Activated naive CD4-positive, alpha-beta T cell treated with anti-CD3 and anti-CD28 coated beads, Interleukin-2, amount 50 U/mL, for 24 hours (primary cell): ENCODE measurements at regions not wholly inside any gene's neighbourhood (a gene's known extent, or its start where the extent isn't known, plus 50 kb on each side); places are given as distances from the start of the nearest gene placed in this dataset.

ENCODE experiments used
- H3K27ac Mint-ChIP-seq: one replicate; pipeline ENCODE4 v1.8.0; 2021; ENCODE audit warnings: mild to moderate bottlenecking, mixed read lengths
- H3K27me3 Mint-ChIP-seq: one replicate; pipeline ENCODE4 v1.8.0; 2021; ENCODE audit warnings: mixed read lengths
- H3K36me3 Mint-ChIP-seq: one replicate; pipeline ENCODE4 v1.8.0; 2021; ENCODE audit warnings: mixed read lengths
- H3K4me1 Mint-ChIP-seq: one replicate; pipeline ENCODE4 v1.8.0; 2021; ENCODE audit warnings: mixed read lengths
- H3K4me3 Mint-ChIP-seq: one replicate; pipeline ENCODE4 v1.8.0; 2021; ENCODE audit warnings: mild to moderate bottlenecking, mixed read lengths
- H3K9me3 Mint-ChIP-seq: one replicate; pipeline ENCODE4 v1.8.0; 2021; ENCODE audit warnings: mixed read lengths

DNA sequence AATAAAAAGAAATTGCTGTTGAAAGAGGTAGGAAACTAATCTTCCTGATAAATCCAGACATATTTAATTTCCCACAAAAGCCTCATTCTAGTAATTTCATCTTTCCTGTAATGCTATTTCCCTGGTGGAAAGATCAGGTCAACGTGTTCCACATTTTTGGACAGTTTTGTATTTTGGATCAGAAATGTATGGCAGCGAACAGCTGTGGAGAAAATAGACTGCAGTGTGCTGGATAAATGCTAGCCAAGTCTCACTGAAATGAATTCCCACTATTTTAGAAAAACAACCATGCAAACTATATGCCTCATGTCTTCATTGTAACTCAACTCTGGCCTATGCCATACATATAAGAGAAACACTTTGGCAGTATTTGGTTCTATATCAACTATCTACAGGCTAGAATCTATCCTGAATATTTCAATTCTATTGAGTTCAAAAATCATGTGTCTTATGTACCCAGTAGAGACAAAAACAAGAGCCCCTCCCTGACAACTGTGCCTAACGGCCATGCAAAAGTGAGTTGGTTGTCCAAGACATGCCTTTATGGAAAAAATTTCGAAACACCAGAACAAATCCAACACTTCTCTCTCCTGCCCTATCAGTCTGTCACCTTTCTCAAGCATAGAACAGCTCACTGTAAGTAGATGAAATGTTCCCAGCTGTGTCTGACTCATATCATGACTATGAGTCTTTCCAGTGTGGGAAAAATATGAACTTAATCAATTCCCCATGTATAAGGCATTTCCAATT lies 191.3 kb upstream of the NREP start:
- Mint-ChIP-seq H3K9me3 (no peaks in the 10 kb centered on the region), H3K36me3 (no peaks in the 10 kb centered on the region), H3K27ac (no peak overlapping the region), H3K27me3 (peaks cover 6% of the 10 kb centered on the region), H3K4me3 (no peak overlapping the region), H3K4me1 (no peaks in the 10 kb centered on the region)

DNA sequence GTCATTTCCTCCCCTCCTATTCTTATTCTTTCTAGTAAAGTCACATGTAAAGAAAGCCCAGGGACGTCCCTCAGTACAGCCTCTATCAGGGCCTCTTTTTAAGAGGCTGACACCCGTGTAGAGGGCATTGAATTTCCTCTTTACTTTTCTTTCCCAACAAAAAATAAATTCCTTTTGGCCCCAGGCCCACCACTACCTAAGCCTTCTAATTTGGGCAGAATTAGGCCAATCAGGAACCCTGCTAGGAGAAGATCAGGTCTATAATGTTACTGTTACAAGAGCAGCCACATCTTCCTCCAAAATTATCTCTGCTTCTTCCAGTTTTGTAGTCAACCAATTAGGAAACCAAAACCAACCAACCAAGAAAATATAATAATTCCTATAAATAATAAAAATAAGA lies 189.6 kb upstream of the NREP start:
- Mint-ChIP-seq H3K36me3 (no peaks in the 10 kb centered on the region), H3K27ac (no peak overlapping the region), H3K27me3 (peaks cover 4% of the 10 kb centered on the region), H3K4me3 (no peak overlapping the region), H3K4me1 (no peaks in the 10 kb centered on the region), H3K9me3 (no peaks in the 10 kb centered on the region)

DNA sequence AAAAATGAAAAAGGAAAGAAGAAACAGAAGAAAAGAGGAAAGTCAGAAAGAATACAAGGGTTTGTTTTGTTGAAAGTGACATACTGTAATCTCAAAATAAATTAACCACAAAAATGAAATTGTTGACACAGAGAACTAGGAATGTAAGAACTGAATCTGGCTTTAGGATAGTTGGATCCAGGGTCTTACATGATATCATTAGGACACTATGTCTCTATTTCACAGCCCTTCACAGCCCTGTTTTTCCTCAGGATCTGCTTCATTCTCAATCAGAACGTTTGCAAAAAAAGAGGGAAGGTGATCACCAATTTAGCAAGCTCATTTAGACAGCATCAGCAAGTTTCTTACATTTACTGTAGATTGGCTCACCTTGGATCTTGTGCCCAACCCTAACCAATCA lies 188.5 kb upstream of the NREP start:
- H3K9me3 Mint-ChIP-seq, result no peaks in the 10 kb centered on the region
- peaks cover 4% of the 10 kb centered on the region for H3K27me3 Mint-ChIP-seq
- no peak overlapping the region for H3K4me3 Mint-ChIP-seq
- H3K4me1 Mint-ChIP-seq, result no peaks in the 10 kb centered on the region
- no peak overlapping the region for H3K27ac Mint-ChIP-seq
- no peaks in the 10 kb centered on the region for H3K36me3 Mint-ChIP-seq

DNA sequence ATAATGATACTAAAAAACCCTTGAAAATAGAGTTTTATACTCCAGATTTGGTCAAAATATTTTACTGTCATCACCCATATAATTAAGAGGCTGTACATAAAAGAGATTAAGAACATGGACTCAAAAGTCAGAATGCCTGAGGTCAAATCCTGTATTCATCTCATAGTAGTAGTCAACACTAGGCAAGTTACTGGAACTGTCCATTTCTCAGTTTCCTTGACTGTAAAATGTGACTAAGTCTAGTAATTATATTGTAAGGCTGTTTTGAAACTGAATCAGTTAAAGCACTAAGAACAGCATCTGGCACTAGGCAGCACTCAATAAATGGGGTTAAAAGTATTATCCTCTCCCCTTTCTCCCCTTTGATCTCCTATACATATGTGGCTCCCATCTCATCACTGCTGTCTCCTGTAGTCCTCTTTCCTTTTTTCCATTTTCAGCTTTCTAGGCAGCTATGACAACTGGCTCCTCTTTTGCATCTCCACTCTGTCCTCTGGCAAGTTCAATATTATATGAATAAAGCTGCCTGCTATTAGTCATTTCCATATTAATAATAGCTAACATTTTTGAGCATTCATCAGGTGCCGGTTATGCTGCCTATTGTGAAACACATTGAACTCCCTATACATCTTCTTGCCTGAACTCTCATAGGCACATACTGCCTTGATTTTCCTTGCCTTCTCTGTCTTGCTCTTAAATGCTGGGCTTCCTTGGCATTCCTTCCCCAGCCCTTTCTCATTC lies 185.8 kb upstream of the NREP start:
- Mint-ChIP-seq H3K4me1 (no peaks in the 10 kb centered on the region), H3K27me3 (peaks cover 3% of the 10 kb centered on the region), H3K36me3 (no peaks in the 10 kb centered on the region), H3K9me3 (no peaks in the 10 kb centered on the region), H3K27ac (no peak overlapping the region), H3K4me3 (no peak overlapping the region)

DNA sequence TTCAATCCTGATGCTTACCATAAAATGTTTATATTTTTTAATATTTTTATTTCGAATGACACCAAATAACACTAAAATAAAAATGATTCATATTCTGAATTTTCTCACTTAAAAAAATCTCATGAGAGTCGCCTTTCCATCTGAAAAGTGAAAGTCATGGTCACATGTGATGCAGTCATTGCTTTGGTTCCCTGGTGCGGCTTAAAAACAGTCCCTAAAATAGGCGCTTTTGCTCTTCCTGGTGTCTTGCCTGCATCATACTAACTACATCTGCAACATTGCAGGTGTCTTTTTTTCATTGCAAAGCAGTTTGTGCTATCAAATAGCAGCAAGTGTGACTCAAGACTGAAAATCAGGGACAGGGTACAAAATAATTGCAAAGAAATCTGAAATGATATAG lies 185.2 kb upstream of the NREP start:
- Mint-ChIP-seq H3K36me3 (no peaks in the 10 kb centered on the region), H3K4me3 (no peak overlapping the region), H3K27ac (no peak overlapping the region)

DNA sequence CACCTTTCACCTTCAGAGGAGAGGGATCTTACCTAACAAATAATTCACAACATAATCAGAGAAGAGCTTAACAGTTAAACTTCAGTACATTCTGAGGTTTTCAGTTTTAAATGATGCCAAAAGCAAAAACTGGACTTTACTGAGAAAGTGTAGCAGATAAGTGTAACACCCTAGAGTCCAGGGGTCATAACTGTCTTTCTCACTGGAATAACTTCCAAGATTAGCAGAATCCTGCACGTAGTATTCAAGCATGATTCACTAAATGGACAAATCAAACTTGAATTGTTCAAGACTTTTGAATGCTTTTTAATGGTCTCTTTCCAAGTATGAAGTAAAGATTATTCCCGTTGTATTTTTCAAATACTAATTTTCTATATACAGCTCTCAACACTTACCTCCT lies 180.1 kb upstream of the NREP start:
- Mint-ChIP-seq H3K4me1 (no peaks in the 10 kb centered on the region), H3K9me3 (no peaks in the 10 kb centered on the region), H3K36me3 (no peaks in the 10 kb centered on the region), H3K4me3 (no peak overlapping the region), H3K27me3 (peaks cover 4% of the 10 kb centered on the region), H3K27ac (no peak overlapping the region)

More for the DNA sequence above, 185.2 kb upstream of the NREP start:
- Mint-ChIP-seq H3K4me1 (no peaks in the 10 kb centered on the region), H3K9me3 (no peaks in the 10 kb centered on the region), H3K27me3 (peaks cover 3% of the 10 kb centered on the region)

DNA sequence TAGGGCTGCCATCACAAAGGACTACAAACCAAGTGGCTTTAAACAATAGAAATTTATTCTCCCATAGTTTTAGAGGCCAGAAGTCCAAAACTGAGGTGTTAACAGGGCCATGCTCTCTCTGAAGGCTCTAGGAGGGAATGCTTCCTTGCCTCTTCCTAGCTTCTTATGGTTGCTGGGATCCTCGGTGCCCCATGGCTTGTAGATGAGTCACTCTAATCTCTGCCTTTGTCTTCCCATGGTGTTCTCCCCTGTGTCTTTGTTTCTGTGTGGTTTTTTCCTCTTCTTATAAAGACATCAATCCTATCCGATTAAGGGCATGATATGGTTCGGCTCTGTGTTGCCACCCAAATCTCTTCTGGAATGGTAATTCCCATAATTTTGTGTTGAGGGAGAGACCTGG lies 178.8 kb upstream of the NREP start:
- H3K4me1 Mint-ChIP-seq, result no peaks in the 10 kb centered on the region
- no peaks in the 10 kb centered on the region for H3K9me3 Mint-ChIP-seq
- H3K4me3 Mint-ChIP-seq, result no peak overlapping the region
- H3K27me3 Mint-ChIP-seq, result peaks cover 4% of the 10 kb centered on the region
- H3K27ac Mint-ChIP-seq, result no peak overlapping the region
- no peaks in the 10 kb centered on the region for H3K36me3 Mint-ChIP-seq

DNA sequence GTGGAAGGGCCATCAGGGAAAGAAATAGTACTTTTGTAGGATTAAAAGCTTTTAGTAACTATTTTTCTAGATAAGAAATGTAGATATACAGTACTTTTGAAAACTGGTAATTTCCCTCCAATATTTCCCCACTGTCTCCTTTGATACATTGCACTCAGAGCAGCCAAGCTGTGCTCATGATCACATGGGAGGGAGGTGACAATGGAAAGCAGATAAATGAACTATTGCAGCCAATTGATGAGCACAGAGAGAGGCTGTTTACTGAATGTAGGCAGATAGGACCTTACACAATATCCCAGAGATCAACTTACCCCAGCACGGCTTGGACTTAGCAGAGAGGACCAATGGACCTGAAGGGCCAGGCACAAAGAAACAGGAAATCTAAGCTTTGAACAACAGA lies 178.0 kb upstream of the NREP start:
- Mint-ChIP-seq H3K9me3 (no peaks in the 10 kb centered on the region), H3K4me1 (no peaks in the 10 kb centered on the region), H3K27ac (no peak overlapping the region), H3K36me3 (no peaks in the 10 kb centered on the region), H3K27me3 (peaks cover 4% of the 10 kb centered on the region), H3K4me3 (no peak overlapping the region)

DNA sequence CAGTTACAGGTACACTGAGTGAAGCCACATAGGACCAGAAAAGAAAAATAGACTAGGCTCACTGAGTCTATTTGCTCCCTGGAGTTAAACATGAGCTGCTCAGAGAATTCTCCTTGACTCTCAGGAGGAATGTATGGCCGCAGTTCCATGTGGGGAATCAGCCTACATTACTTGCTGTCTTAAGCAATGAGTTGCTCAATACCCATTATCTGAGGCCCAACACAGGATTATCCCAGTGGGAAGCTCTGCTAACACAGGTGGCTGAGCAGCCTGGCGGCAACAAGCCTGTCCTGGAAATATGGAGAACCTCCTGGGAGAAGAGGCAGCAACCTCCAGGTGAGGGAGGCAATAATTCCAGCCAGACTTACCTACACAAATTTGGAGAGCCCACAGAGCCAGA lies 177.5 kb upstream of the NREP start:
- no peak overlapping the region for H3K4me3 Mint-ChIP-seq
- H3K27ac Mint-ChIP-seq, result no peak overlapping the region
- H3K36me3 Mint-ChIP-seq, result no peaks in the 10 kb centered on the region
- H3K27me3 Mint-ChIP-seq, result peaks cover 4% of the 10 kb centered on the region
- no peaks in the 10 kb centered on the region for H3K4me1 Mint-ChIP-seq
- H3K9me3 Mint-ChIP-seq, result no peaks in the 10 kb centered on the region

DNA sequence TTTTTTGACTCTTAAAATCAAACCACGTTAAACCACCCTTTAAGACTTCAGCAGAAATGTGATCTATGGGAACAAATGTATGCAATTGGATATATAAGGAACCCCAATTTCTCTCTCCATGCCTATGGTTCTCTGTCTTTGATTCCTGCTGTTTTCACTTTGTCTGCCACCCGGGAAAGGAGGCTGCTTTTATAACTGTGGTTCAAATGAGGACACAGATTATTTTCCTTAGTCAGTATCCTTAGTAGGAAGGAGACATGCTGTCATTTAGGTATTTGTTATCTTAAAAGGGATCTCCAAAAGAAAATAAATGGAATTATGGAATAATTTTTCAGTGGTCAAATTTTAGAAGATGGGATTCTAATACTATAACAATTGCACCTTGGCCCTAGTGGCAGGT lies 176.1 kb upstream of the NREP start:
- no peak overlapping the region for H3K4me3 Mint-ChIP-seq
- H3K27me3 Mint-ChIP-seq, result peaks cover 4% of the 10 kb centered on the region
- no peak overlapping the region for H3K27ac Mint-ChIP-seq
- H3K4me1 Mint-ChIP-seq, result no peaks in the 10 kb centered on the region
- H3K9me3 Mint-ChIP-seq, result no peaks in the 10 kb centered on the region
- H3K36me3 Mint-ChIP-seq, result no peaks in the 10 kb centered on the region

DNA sequence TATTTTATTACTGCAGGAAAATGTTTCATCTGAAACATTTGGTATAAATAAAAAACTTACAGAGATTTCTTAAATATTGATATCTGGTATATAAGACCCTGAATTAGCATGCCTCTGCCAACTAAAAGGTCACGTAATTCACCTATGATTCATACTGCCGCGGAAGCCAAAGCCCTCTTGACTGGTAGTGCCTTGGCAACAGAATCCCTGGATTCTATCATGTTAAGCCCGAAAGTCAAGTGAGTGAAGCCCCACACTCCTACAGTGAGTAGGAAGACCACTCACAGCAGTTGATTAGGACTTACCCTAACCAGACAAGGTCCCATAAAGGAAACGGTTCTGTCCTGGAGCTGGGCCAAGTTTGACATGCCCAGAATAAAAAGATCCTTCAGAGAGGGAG lies 175.6 kb upstream of the NREP start:
- H3K9me3 Mint-ChIP-seq, result no peaks in the 10 kb centered on the region
- peaks cover 4% of the 10 kb centered on the region for H3K27me3 Mint-ChIP-seq
- no peak overlapping the region for H3K27ac Mint-ChIP-seq
- H3K4me1 Mint-ChIP-seq, result no peaks in the 10 kb centered on the region
- no peaks in the 10 kb centered on the region for H3K36me3 Mint-ChIP-seq
- H3K4me3 Mint-ChIP-seq, result no peak overlapping the region

DNA sequence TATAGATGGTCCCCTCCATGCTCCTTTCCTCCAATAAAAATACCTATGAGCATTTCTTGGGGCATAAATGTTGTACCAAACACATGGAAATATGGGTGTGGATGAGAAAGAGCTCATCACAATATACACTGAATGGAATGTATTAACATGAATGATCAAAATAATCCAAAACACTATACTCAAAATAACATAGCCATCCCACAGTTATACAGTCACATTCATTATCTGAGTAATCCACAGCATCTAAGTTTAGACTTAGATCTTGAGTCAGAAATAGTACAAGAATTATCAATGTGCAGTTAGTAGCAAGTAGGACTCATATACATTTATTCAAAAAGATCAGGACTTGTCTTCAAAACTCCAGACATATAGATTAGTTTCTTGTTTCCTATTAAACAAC lies 175.2 kb upstream of the NREP start:
- Mint-ChIP-seq H3K4me3 (no peak overlapping the region), H3K4me1 (no peaks in the 10 kb centered on the region), H3K36me3 (no peaks in the 10 kb centered on the region), H3K9me3 (no peaks in the 10 kb centered on the region), H3K27me3 (peaks cover 4% of the 10 kb centered on the region), H3K27ac (no peak overlapping the region)

DNA sequence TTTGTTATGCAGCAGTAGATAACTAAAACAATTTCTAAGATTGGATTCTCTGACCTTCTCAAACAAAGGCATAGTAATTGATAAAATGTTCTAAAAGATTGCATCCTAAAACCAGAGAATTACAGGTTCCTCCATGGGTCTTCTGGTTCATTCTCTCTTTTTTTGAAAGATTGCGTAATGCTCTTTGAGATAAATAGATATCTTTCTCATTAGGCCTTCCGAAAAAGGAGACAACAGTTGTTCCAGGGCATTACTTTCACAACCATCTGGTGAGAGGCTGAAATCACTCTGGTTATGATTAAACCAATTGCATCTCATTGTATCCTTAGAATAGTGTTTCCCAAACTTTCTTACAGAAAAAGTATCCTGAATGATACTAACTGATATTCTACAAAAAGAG lies 174.7 kb upstream of the NREP start:
- H3K27ac Mint-ChIP-seq, result no peak overlapping the region
- no peaks in the 10 kb centered on the region for H3K9me3 Mint-ChIP-seq
- H3K4me3 Mint-ChIP-seq, result no peak overlapping the region
- H3K27me3 Mint-ChIP-seq, result peaks cover 4% of the 10 kb centered on the region
- no peaks in the 10 kb centered on the region for H3K36me3 Mint-ChIP-seq
- no peaks in the 10 kb centered on the region for H3K4me1 Mint-ChIP-seq

DNA sequence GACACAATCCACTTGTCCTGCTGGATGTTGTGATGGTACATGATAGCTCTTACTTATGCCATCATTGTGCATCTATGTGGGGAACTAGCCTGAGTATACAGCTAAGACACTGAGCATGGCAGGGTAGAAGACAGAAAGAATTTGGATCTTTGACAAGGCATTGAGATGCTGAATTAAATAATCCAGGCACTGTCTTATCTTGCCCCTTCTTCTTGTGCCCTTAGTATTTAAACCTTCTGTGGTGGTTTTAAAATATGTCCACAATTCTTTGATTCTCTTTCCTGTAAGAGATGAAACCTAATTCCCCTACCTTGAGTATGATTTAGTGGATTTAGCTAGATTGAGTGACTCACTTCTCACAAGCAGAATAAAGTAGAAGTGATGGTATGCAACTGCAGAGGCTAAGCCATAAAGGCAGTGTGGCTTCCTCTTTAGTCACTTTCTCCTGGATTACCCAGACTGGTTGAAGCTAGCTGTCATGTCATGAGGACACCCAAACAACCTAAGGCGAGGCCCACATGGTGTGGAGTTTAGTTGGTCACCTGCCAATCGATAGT lies 174.0 kb upstream of the NREP start:
- Mint-ChIP-seq H3K4me3 (no peak overlapping the region), H3K9me3 (no peaks in the 10 kb centered on the region), H3K27me3 (peaks cover 3% of the 10 kb centered on the region), H3K27ac (no peak overlapping the region), H3K36me3 (no peaks in the 10 kb centered on the region), H3K4me1 (no peaks in the 10 kb centered on the region)

DNA sequence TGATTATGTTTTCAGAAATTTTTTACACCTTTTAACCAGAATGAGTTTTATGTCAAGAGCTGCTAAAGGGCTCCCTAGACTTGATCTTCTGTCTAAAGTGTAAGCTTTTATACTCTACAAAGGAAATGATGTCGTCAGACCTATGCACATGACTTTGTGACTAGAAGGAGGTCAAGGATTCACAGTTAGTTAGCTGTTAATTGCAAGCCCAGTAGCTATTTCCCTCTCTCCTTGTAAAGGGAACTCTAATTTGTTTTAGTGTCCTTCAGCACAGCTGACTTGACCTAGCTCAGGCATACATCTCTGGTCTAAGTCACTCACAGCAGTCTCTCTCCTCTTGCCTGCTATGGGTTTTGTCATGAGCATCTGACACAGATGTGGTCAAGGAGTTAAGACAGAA lies 173.5 kb upstream of the NREP start:
- Mint-ChIP-seq H3K36me3 (no peaks in the 10 kb centered on the region), H3K4me3 (no peak overlapping the region), H3K27me3 (peaks cover 1% of the 10 kb centered on the region), H3K27ac (no peak overlapping the region), H3K4me1 (no peaks in the 10 kb centered on the region), H3K9me3 (no peaks in the 10 kb centered on the region)

DNA sequence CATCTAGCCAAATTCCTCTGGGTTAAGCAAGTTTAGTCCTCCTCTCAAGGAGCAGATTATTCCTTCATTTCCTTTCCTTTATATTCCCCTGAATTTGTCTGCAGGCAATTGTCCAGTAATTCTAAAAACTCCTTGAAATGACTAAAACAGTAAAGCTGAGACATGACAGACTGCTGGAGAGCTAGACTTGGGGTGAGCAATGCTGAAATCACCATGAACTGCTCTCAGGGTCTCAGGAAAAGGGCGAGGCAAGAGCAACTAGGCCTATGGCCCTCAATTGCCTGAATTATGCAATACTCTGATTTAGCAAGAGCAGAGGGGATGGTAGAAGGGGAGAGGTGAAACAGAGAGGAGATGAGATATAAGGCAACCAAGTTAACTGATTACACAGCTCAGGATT lies 172.9 kb upstream of the NREP start:
- Mint-ChIP-seq H3K4me3 (no peak overlapping the region), H3K9me3 (no peaks in the 10 kb centered on the region)

More for the DNA sequence above, 172.9 kb upstream of the NREP start:
- Mint-ChIP-seq H3K27ac (no peak overlapping the region), H3K27me3 (peaks cover 1% of the 10 kb centered on the region), H3K36me3 (no peaks in the 10 kb centered on the region), H3K4me1 (no peaks in the 10 kb centered on the region)
